SK-N-MC (cell line): ENCODE measurements at regions not wholly inside any gene's neighbourhood (a gene's known extent, or its start where the extent isn't known, plus 50 kb on each side); places are given as distances from the start of the nearest gene placed in this dataset.

Source experiments
- EZH2 ChIP-seq: fragments of 200-600 bp; sonication (generic); IDR thresholded peaks from one replicate; pipeline ENCODE4 v1.6.1; 2017; ENCODE audit warnings: antibody characterized with exemption
- FOXP2 ChIP-seq: optimal IDR thresholded peaks from 2 replicates; pipeline ENCODE3; 2011; ENCODE audit warnings: mild to moderate bottlenecking, moderate library complexity; ENCODE audit not compliant: insufficient read depth; ENCODE audit errors: extremely low read length, control extremely low read depth
- POLR2AphosphoS5 ChIP-seq: IDR thresholded peaks from 2 replicates; pipeline ENCODE4 v1.6.1; 2012; ENCODE audit warnings: mild to moderate bottlenecking, low read depth, low read length, borderline replicate concordance

DNA sequence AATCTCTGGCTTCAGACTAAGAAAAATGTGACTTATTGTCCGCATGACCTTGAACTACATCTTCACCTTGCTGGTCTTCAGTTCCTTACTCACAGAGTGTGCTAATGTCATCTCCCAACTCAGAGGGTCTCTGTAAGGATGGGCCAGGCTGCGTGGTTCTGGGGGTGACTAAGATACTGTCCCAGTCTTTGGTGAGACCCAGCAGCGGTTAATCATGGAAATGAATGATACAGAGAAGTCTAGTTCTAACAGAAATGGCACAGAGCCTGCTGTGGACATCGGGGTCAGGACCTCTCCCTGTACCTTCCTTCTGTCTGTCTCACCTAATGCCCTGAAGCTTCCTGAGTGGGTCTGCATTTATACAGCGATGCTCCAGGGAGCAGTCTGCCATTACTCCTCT is 662.7 kb upstream of the HS6ST1 start:
- no peak for TF ChIP-seq POLR2AphosphoS5
- TF ChIP-seq EZH2 = no peak
- TF ChIP-seq FOXP2 = no peak
